PC-3 (cell line): ENCODE measurements at regions not wholly inside any gene's neighbourhood (a gene's known extent, or its start where the extent isn't known, plus 50 kb on each side); places are given as distances from the start of the nearest gene placed in this dataset.

Source experiments
- EZH2 ChIP-seq: fragments of 300-600 bp; sonication (generic); IDR thresholded peaks from one replicate; pipeline ENCODE4 v1.6.1; 2017; ENCODE audit warnings: antibody characterized with exemption, mild to moderate bottlenecking, low read length; ENCODE audit not compliant: unreplicated experiment
- EZH2phosphoT487 ChIP-seq: fragments of 300-600 bp; sonication (generic); IDR thresholded peaks from 2 replicates; pipeline ENCODE4 v1.6.1; 2018; ENCODE audit warnings: mild to moderate bottlenecking, antibody characterized with exemption, low read length, borderline replicate concordance
- TF ChIP-seq, protein P1 (sequence below): fragments of 300-600 bp; sonication (generic); conservative IDR thresholded peaks from 2 replicates; pipeline ENCODE4 v1.5.1; 2017; ENCODE audit warnings: antibody characterized with exemption, low read depth, mild to moderate bottlenecking, low read length

- no peak for TF ChIP-seq EZH2
- TF ChIP-seq, protein P1, sequence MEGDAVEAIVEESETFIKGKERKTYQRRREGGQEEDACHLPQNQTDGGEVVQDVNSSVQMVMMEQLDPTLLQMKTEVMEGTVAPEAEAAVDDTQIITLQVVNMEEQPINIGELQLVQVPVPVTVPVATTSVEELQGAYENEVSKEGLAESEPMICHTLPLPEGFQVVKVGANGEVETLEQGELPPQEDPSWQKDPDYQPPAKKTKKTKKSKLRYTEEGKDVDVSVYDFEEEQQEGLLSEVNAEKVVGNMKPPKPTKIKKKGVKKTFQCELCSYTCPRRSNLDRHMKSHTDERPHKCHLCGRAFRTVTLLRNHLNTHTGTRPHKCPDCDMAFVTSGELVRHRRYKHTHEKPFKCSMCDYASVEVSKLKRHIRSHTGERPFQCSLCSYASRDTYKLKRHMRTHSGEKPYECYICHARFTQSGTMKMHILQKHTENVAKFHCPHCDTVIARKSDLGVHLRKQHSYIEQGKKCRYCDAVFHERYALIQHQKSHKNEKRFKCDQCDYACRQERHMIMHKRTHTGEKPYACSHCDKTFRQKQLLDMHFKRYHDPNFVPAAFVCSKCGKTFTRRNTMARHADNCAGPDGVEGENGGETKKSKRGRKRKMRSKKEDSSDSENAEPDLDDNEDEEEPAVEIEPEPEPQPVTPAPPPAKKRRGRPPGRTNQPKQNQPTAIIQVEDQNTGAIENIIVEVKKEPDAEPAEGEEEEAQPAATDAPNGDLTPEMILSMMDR: no peak
- TF ChIP-seq EZH2phosphoT487: no peak
Observed at GRCh38 chr3:61505197-61505596, 56.2 kb upstream of the PTPRG start.
